Nephron progenitor cell (in vitro differentiated cells): ENCODE measurements at regions not wholly inside any gene's neighbourhood (a gene's known extent, or its start where the extent isn't known, plus 50 kb on each side); places are given as distances from the start of the nearest gene placed in this dataset.

Source experiments
- DNase-seq: peaks from one replicate; pipeline ENCODE4 v3.0.0; 2021
- H3K27ac Mint-ChIP-seq: 2 replicates; pipeline ENCODE4 v1.8.0; 2021; ENCODE audit warnings: mild to moderate bottlenecking, moderate library complexity, mixed read lengths
- H3K27me3 Mint-ChIP-seq: 2 replicates; pipeline ENCODE4 v1.8.0; 2021; ENCODE audit warnings: mild to moderate bottlenecking, low read depth, mixed read lengths; ENCODE audit not compliant: poor library complexity
- H3K36me3 Mint-ChIP-seq: 2 replicates; pipeline ENCODE4 v1.8.0; 2021; ENCODE audit warnings: low read depth, mixed read lengths
- H3K4me1 Mint-ChIP-seq: 2 replicates; pipeline ENCODE4 v1.8.0; 2021; ENCODE audit warnings: mixed read lengths
- H3K4me3 Mint-ChIP-seq: 2 replicates; pipeline ENCODE4 v1.8.0; 2021; ENCODE audit warnings: mild to moderate bottlenecking, moderate library complexity, mixed read lengths
- H3K9me3 Mint-ChIP-seq: 2 replicates; pipeline ENCODE4 v1.8.0; 2021; ENCODE audit warnings: mild to moderate bottlenecking, moderate library complexity, mixed read lengths
- CTCF ChIP-seq: fragments of 200-600 bp; sonication (generic); IDR thresholded peaks from 2 replicates; pipeline ENCODE4 v1.5.0; 2021; ENCODE audit warnings: antibody characterized with exemption

- TF ChIP-seq CTCF, result no peak
- Mint-ChIP-seq H3K4me3 (no peak overlapping the region), H3K36me3 (no peaks in the 10 kb centered on the region), H3K27ac (no peak overlapping the region), H3K4me1 (no peaks in the 10 kb centered on the region), H3K27me3 (no peaks in the 10 kb centered on the region), H3K9me3 (no peaks in the 10 kb centered on the region)
- DNase-seq, result no peak
These were observed 107.4 kb upstream of the NAMPT start for GRCh38 chr7:106392144-106392543.

- Mint-ChIP-seq H3K27me3 (peaks cover 2% of the 10 kb centered on the region), H3K36me3 (no peaks in the 10 kb centered on the region), H3K4me1 (no peaks in the 10 kb centered on the region), H3K27ac (no peak overlapping the region), H3K4me3 (no peak overlapping the region), H3K9me3 (no peaks in the 10 kb centered on the region)
- no peak for DNase-seq
- no peak for TF ChIP-seq CTCF
These were observed 102.2 kb upstream of the NAMPT start for GRCh38 chr7:106386958-106387357.

GRCh38 chr7:106384373-106384772 lies 99.6 kb upstream of the NAMPT start:
- H3K27ac Mint-ChIP-seq, result no peak overlapping the region
- peaks cover 4% of the 10 kb centered on the region for H3K27me3 Mint-ChIP-seq
- H3K4me1 Mint-ChIP-seq, result peaks cover 22% of the 10 kb centered on the region
- H3K4me3 Mint-ChIP-seq, result no peak overlapping the region
- H3K9me3 Mint-ChIP-seq, result no peaks in the 10 kb centered on the region
- TF ChIP-seq CTCF, result no peak
- no peak for DNase-seq
- H3K36me3 Mint-ChIP-seq, result no peaks in the 10 kb centered on the region

- no peaks in the 10 kb centered on the region for H3K36me3 Mint-ChIP-seq
- H3K4me1 Mint-ChIP-seq, result peaks cover 27% of the 10 kb centered on the region
- no peaks in the 10 kb centered on the region for H3K9me3 Mint-ChIP-seq
- no peak for DNase-seq
- H3K27me3 Mint-ChIP-seq, result peaks cover 4% of the 10 kb centered on the region
- TF ChIP-seq CTCF, result no peak
- H3K4me3 Mint-ChIP-seq, result no peak overlapping the region
- H3K27ac Mint-ChIP-seq, result no peak overlapping the region
These were observed 98.1 kb upstream of the NAMPT start for GRCh38 chr7:106382929-106383328.

GRCh38 chr7:106382129-106382528 lies 97.3 kb upstream of the NAMPT start:
- no peak for DNase-seq
- no peaks in the 10 kb centered on the region for H3K9me3 Mint-ChIP-seq
- peaks cover 27% of the 10 kb centered on the region for H3K4me1 Mint-ChIP-seq
- no peak overlapping the region for H3K27ac Mint-ChIP-seq
- H3K36me3 Mint-ChIP-seq, result no peaks in the 10 kb centered on the region
- H3K4me3 Mint-ChIP-seq, result no peak overlapping the region
- TF ChIP-seq CTCF, result no peak
- peaks cover 4% of the 10 kb centered on the region for H3K27me3 Mint-ChIP-seq

- peaks cover 27% of the 10 kb centered on the region for H3K4me1 Mint-ChIP-seq
- no peaks in the 10 kb centered on the region for H3K36me3 Mint-ChIP-seq
- no peak for TF ChIP-seq CTCF
- H3K9me3 Mint-ChIP-seq, result no peaks in the 10 kb centered on the region
- no peak overlapping the region for H3K27ac Mint-ChIP-seq
- H3K4me3 Mint-ChIP-seq, result no peak overlapping the region
- peaks cover 6% of the 10 kb centered on the region for H3K27me3 Mint-ChIP-seq
- no peak for DNase-seq
These were observed 96.5 kb upstream of the NAMPT start for GRCh38 chr7:106381252-106381651.
